GM23338 (cell line): ENCODE measurements at regions not wholly inside any gene's neighbourhood (a gene's known extent, or its start where the extent isn't known, plus 50 kb on each side); places are given as distances from the start of the nearest gene placed in this dataset.

Experiments used
- ATAC-seq: fragments of 200-7000 bp; cut with Tn5 transposase; 3 replicates; pipeline ENCODE4 v1.9.1; 2020
- DNase-seq: peaks from one replicate; pipeline ENCODE4 v3.0.0-alpha.2; 2015; ENCODE audit warnings: low spot score
- H2AFZ ChIP-seq: fragments of 200-600 bp; sonication (generic); 2 replicates; pipeline ENCODE4 v1.8.0; 2016; ENCODE audit warnings: antibody characterized with exemption, mild to moderate bottlenecking, moderate library complexity
- H3F3A ChIP-seq: fragments of 200-600 bp; sonication (generic); replicated peaks from 2 replicates; pipeline ENCODE4 v1.8.0; 2017; ENCODE audit warnings: antibody characterized with exemption, mixed run types, low read depth
- H3K27ac ChIP-seq: fragments of 200-600 bp; sonication (generic); 2 replicates; pipeline ENCODE4 v1.6.1; 2016; ENCODE audit warnings: low read depth
- H3K27me3 ChIP-seq: fragments of 200-600 bp; sonication (generic); 2 replicates; pipeline ENCODE4 v1.8.0; 2016; ENCODE audit warnings: mild to moderate bottlenecking, mixed run types, moderate library complexity; ENCODE audit not compliant: insufficient read depth
- H3K36me3 ChIP-seq: fragments of 200-600 bp; sonication (generic); 2 replicates; pipeline ENCODE4 v1.8.0; 2016; ENCODE audit warnings: mild to moderate bottlenecking; ENCODE audit not compliant: insufficient read depth
- H3K4me1 ChIP-seq: fragments of 200-600 bp; sonication (generic); 2 replicates; pipeline ENCODE4 v1.8.0; 2016; ENCODE audit warnings: mild to moderate bottlenecking, moderate library complexity; ENCODE audit not compliant: insufficient read depth
- H3K4me2 ChIP-seq: fragments of 200-600 bp; sonication (generic); 2 replicates; pipeline ENCODE4 v1.7.1; 2017; ENCODE audit warnings: mixed run types
- H3K4me3 ChIP-seq: fragments of 200-600 bp; sonication (generic); 2 replicates; pipeline ENCODE4 v1.6.1; 2016; ENCODE audit warnings: mixed run types
- H3K79me2 ChIP-seq: fragments of 200-600 bp; sonication (generic); replicated peaks from 2 replicates; pipeline ENCODE4 v1.8.0; 2017; ENCODE audit warnings: mild to moderate bottlenecking; ENCODE audit not compliant: insufficient read depth
- H3K9me2 ChIP-seq: fragments of 200-600 bp; sonication (generic); 2 replicates; pipeline ENCODE4 v1.8.0; 2017; ENCODE audit not compliant: insufficient read depth
- H4K20me1 ChIP-seq: fragments of 200-600 bp; sonication (generic); replicated peaks from 2 replicates; pipeline ENCODE4 v1.8.0; 2017; ENCODE audit warnings: mild to moderate bottlenecking; ENCODE audit not compliant: insufficient read depth
- H3K27ac Mint-ChIP-seq: 2 replicates; pipeline ENCODE4 v1.8.0; 2020; ENCODE audit warnings: inconsistent platforms, mild to moderate bottlenecking, moderate library complexity, mixed read lengths
- H3K27me3 Mint-ChIP-seq: 3 replicates; pipeline ENCODE4 v1.8.0; 2022; ENCODE audit warnings: low read depth, mild to moderate bottlenecking, moderate library complexity, mixed read lengths, inconsistent platforms; ENCODE audit not compliant: insufficient read depth, poor library complexity
- H3K36me3 Mint-ChIP-seq: 3 replicates; pipeline ENCODE4 v1.8.0; 2021; ENCODE audit warnings: low read depth, mild to moderate bottlenecking, inconsistent platforms, moderate library complexity, mixed read lengths
- H3K4me1 Mint-ChIP-seq: 3 replicates; pipeline ENCODE4 v1.8.0; 2020; ENCODE audit warnings: mild to moderate bottlenecking, inconsistent platforms, mixed read lengths
- H3K4me3 Mint-ChIP-seq: 3 replicates; pipeline ENCODE4 v1.8.0; 2021; ENCODE audit warnings: moderate library complexity, mild to moderate bottlenecking, inconsistent platforms, mixed read lengths
- H3K9me3 Mint-ChIP-seq: 3 replicates; pipeline ENCODE4 v1.8.0; 2020; ENCODE audit warnings: moderate library complexity, mild to moderate bottlenecking, inconsistent platforms, mixed read lengths
- EZH2 ChIP-seq: fragments of 200-600 bp; sonication (generic); IDR thresholded peaks from one replicate; pipeline ENCODE4 v1.8.0; 2017; ENCODE audit warnings: antibody characterized with exemption, mild to moderate bottlenecking, low read depth; ENCODE audit not compliant: unreplicated experiment
- EZH2phosphoT487 ChIP-seq: fragments of 200-600 bp; sonication (generic); IDR thresholded peaks from one replicate; pipeline ENCODE4 v1.8.1; 2018; ENCODE audit warnings: antibody characterized with exemption; ENCODE audit not compliant: unreplicated experiment
- JUNB ChIP-seq: IDR thresholded peaks from one replicate; pipeline ENCODE4 v1.6.1; 2016; ENCODE audit warnings: antibody characterized with exemption; ENCODE audit not compliant: unreplicated experiment
- NANOG ChIP-seq: IDR thresholded peaks from 2 replicates; pipeline ENCODE4 v1.6.1; 2016; ENCODE audit warnings: antibody characterized with exemption, borderline replicate concordance
- ZNF114 ChIP-seq: fragments of 250-450 bp; sonication (Bioruptor Pico); IDR thresholded peaks from 2 replicates; pipeline ENCODE4 v1.5.0; 2020; ENCODE audit warnings: mild to moderate bottlenecking, moderate library complexity
- ZNF331 ChIP-seq: fragments of 250-450 bp; sonication (Bioruptor Pico); IDR thresholded peaks from 2 replicates; pipeline ENCODE4 v1.5.0; 2020; ENCODE audit warnings: low read depth, mild to moderate bottlenecking, moderate library complexity
- TF ChIP-seq, protein P1 (sequence below): IDR thresholded peaks from 2 replicates; pipeline ENCODE4 v1.6.1; 2016; ENCODE audit warnings: antibody characterized with exemption
- TF ChIP-seq, protein P2 (sequence below): IDR thresholded peaks from one replicate; pipeline ENCODE4 v1.6.1; 2018; ENCODE audit warnings: antibody characterized with exemption; ENCODE audit not compliant: unreplicated experiment
- TF ChIP-seq, protein P3 (sequence below): fragments of 250-450 bp; sonication (Bioruptor Pico); IDR thresholded peaks from 2 replicates; pipeline ENCODE4 v1.5.0; 2020; ENCODE audit warnings: mild to moderate bottlenecking, moderate library complexity

DNA sequence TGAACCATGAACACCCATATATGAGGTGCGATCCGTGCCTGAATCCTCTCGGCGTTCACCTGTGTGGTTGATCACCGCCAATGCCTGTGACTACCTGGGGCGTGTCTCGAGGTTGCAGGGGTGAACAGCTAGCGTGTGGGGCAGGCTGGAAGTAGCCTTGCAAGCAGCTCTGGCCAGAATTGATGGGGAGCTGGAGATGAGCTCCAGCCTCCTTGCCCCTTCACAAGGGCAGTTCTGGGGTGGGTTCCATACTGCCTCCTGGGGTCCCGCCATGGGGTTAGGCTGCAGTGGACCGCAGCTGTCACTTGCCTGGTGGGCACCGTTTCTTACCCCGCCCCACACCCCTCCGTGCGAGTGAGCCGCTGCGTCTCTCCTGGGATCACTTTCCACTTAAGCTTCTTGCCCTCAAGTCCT lies 154.5 kb upstream of the SOX1 start:
- H4K20me1 ChIP-seq: no peaks in the 10 kb centered on the region
- no peaks in the 10 kb centered on the region for H3K4me1 ChIP-seq
- Mint-ChIP-seq H3K4me3 (no peak overlapping the region), H3K27me3 (peaks cover 9% of the 10 kb centered on the region), H3K36me3 (no peaks in the 10 kb centered on the region; the same call in 2 of the 3 replicates), H3K9me3 (no peaks in the 10 kb centered on the region; the same call in 2 of the 3 replicates), H3K27ac (no peak overlapping the region), H3K4me1 (peaks cover 3% of the 10 kb centered on the region; the same call in 1 of the 3 replicates)
- H3K79me2 ChIP-seq: no peaks in the 10 kb centered on the region
- DNase-seq (no peak), ATAC-seq (no peak)
- H3K4me2 ChIP-seq: no peak overlapping the region
- H3K27ac ChIP-seq: no peak overlapping the region
- H3F3A ChIP-seq: no peaks in the 10 kb centered on the region
- H2AFZ ChIP-seq: no peak overlapping the region
- no peaks in the 10 kb centered on the region; the same call in 1 of the 2 replicates for H3K9me2 ChIP-seq
- H3K36me3 ChIP-seq: no peaks in the 10 kb centered on the region
- TF ChIP-seq ZNF331 (CRISPR knock-in tag) (no peak), EZH2phosphoT487 (no peak), JUNB (no peak)
- TF ChIP-seq, protein P1, sequence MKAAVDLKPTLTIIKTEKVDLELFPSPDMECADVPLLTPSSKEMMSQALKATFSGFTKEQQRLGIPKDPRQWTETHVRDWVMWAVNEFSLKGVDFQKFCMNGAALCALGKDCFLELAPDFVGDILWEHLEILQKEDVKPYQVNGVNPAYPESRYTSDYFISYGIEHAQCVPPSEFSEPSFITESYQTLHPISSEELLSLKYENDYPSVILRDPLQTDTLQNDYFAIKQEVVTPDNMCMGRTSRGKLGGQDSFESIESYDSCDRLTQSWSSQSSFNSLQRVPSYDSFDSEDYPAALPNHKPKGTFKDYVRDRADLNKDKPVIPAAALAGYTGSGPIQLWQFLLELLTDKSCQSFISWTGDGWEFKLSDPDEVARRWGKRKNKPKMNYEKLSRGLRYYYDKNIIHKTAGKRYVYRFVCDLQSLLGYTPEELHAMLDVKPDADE: no peak
- TF ChIP-seq, protein P2, sequence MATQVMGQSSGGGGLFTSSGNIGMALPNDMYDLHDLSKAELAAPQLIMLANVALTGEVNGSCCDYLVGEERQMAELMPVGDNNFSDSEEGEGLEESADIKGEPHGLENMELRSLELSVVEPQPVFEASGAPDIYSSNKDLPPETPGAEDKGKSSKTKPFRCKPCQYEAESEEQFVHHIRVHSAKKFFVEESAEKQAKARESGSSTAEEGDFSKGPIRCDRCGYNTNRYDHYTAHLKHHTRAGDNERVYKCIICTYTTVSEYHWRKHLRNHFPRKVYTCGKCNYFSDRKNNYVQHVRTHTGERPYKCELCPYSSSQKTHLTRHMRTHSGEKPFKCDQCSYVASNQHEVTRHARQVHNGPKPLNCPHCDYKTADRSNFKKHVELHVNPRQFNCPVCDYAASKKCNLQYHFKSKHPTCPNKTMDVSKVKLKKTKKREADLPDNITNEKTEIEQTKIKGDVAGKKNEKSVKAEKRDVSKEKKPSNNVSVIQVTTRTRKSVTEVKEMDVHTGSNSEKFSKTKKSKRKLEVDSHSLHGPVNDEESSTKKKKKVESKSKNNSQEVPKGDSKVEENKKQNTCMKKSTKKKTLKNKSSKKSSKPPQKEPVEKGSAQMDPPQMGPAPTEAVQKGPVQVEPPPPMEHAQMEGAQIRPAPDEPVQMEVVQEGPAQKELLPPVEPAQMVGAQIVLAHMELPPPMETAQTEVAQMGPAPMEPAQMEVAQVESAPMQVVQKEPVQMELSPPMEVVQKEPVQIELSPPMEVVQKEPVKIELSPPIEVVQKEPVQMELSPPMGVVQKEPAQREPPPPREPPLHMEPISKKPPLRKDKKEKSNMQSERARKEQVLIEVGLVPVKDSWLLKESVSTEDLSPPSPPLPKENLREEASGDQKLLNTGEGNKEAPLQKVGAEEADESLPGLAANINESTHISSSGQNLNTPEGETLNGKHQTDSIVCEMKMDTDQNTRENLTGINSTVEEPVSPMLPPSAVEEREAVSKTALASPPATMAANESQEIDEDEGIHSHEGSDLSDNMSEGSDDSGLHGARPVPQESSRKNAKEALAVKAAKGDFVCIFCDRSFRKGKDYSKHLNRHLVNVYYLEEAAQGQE: no peak
- no peaks in the 10 kb centered on the region for H3K27me3 ChIP-seq
- no peak overlapping the region for H3K4me3 ChIP-seq

DNA sequence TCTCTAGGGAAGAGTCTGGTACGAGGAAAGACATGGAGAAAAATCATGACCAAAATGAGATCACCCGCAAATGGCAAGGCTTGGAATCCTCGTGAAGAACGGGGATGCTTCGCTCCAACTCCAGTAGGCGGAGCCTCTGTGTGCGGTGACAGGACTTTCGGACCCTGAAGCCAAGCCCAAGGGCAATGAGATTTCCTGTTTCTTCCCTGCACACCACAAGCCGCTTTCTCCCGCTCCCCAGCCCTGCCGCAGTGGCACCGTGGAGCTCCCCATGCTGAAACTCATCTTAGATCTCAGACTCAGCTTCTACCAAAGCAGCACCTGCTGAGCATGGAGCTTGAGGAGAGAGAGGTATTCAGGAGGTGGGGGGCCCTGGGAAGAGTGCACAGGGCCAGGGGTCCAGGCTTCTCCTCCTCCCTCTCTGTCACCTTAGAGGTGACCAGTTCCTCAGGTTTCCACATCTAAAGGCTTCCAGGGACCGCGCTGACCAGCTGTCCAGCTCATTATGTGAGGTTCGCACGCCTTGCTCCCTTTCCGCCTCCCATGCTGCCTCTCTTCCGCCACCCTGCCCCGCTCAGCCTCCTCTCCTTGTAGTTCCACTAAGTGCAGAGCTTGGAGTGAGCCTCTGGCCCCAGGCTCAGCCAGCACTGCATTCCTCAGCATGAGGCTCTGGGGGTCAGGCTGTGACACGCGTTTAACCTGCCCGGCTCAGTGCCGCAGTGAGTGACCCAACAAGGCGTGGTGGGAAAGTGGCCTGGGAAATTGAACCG lies 153.8 kb upstream of the SOX1 start:
- no peak for DNase-seq
- TF ChIP-seq ZNF114 (CRISPR knock-in tag) (no peak), EZH2 (no peak), ZNF331 (CRISPR knock-in tag) (no peak), NANOG (no peak)
- TF ChIP-seq, protein P3, sequence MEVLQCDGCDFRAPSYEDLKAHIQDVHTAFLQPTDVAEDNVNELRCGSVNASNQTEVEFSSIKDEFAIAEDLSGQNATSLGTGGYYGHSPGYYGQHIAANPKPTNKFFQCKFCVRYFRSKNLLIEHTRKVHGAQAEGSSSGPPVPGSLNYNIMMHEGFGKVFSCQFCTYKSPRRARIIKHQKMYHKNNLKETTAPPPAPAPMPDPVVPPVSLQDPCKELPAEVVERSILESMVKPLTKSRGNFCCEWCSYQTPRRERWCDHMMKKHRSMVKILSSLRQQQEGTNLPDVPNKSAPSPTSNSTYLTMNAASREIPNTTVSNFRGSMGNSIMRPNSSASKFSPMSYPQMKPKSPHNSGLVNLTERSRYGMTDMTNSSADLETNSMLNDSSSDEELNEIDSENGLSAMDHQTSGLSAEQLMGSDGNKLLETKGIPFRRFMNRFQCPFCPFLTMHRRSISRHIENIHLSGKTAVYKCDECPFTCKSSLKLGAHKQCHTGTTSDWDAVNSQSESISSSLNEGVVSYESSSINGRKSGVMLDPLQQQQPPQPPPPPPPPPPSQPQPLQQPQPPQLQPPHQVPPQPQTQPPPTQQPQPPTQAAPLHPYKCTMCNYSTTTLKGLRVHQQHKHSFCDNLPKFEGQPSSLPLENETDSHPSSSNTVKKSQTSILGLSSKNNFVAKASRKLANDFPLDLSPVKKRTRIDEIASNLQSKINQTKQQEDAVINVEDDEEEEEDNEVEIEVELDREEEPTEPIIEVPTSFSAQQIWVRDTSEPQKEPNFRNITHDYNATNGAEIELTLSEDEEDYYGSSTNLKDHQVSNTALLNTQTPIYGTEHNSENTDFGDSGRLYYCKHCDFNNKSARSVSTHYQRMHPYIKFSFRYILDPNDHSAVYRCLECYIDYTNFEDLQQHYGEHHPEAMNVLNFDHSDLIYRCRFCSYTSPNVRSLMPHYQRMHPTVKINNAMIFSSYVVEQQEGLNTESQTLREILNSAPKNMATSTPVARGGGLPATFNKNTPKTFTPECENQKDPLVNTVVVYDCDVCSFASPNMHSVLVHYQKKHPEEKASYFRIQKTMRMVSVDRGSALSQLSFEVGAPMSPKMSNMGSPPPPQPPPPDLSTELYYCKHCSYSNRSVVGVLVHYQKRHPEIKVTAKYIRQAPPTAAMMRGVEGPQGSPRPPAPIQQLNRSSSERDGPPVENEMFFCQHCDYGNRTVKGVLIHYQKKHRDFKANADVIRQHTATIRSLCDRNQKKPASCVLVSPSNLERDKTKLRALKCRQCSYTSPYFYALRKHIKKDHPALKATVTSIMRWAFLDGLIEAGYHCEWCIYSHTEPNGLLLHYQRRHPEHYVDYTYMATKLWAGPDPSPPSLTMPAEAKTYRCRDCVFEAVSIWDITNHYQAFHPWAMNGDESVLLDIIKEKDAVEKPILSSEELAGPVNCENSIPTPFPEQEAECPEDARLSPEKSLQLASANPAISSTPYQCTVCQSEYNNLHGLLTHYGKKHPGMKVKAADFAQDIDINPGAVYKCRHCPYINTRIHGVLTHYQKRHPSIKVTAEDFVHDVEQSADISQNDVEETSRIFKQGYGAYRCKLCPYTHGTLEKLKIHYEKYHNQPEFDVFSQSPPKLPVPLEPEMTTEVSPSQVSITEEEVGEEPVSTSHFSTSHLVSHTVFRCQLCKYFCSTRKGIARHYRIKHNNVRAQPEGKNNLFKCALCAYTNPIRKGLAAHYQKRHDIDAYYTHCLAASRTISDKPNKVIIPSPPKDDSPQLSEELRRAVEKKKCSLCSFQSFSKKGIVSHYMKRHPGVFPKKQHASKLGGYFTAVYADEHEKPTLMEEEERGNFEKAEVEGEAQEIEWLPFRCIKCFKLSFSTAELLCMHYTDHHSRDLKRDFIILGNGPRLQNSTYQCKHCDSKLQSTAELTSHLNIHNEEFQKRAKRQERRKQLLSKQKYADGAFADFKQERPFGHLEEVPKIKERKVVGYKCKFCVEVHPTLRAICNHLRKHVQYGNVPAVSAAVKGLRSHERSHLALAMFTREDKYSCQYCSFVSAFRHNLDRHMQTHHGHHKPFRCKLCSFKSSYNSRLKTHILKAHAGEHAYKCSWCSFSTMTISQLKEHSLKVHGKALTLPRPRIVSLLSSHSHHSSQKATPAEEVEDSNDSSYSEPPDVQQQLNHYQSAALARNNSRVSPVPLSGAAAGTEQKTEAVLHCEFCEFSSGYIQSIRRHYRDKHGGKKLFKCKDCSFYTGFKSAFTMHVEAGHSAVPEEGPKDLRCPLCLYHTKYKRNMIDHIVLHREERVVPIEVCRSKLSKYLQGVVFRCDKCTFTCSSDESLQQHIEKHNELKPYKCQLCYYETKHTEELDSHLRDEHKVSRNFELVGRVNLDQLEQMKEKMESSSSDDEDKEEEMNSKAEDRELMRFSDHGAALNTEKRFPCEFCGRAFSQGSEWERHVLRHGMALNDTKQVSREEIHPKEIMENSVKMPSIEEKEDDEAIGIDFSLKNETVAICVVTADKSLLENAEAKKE (CRISPR knock-in tag): no peak

More for the DNA sequence above, 153.8 kb upstream of the SOX1 start:
- Mint-ChIP-seq H3K36me3 (no peaks in the 10 kb centered on the region; the same call in 2 of the 3 replicates), H3K9me3 (no peaks in the 10 kb centered on the region; the same call in 2 of the 3 replicates), H3K4me1 (peaks cover 3% of the 10 kb centered on the region; the same call in 1 of the 3 replicates), H3K27me3 (peaks cover 11% of the 10 kb centered on the region), H3K27ac (no peak overlapping the region), H3K4me3 (no peak overlapping the region)
- Histone ChIP-seq H3K79me2 (no peaks in the 10 kb centered on the region), H4K20me1 (no peaks in the 10 kb centered on the region), H3K27ac (no peak overlapping the region), H2AFZ (no peak overlapping the region), H3F3A (no peaks in the 10 kb centered on the region), H3K27me3 (no peaks in the 10 kb centered on the region), H3K4me2 (no peak overlapping the region), H3K9me2 (no peaks in the 10 kb centered on the region), H3K4me1 (no peaks in the 10 kb centered on the region), H3K36me3 (no peaks in the 10 kb centered on the region), H3K4me3 (no peak overlapping the region)
- ATAC-seq: peak; percentile 57
